ENCODE measurements at regions not wholly inside any gene's neighbourhood (a gene's known extent, or its start where the extent isn't known, plus 50 kb on each side); places are given as distances from the start of the nearest gene placed in this dataset. TPM values are rescaled to one million over a fixed set of nuclear protein-coding genes. Genes with fewer than 3 reads are reported as not detected.
"Not testable (repeated sequence)": the region's sequence is repeated elsewhere in the genome, so short reads cannot be mapped to it uniquely, and the experiment has no call there.

- H3K27me3 ChIP-seq (ENCODE audit: control insufficient read depth, insufficient read depth, low read length); H3K9ac ChIP-seq (ENCODE audit: low read length in 3 of 3); H3K36me3 ChIP-seq (ENCODE audit: control insufficient read depth in 2 of 3, insufficient read depth in 3 of 3, low read length in 3 of 3); H3K9me3 ChIP-seq (ENCODE audit: control insufficient read depth in 2 of 3, insufficient read depth in 1 of 3, low read length in 3 of 3); FAIRE-seq; H3K27ac ChIP-seq (ENCODE audit: low read depth in 2 of 2, low read length in 2 of 2); intact Hi-C loops (cut with DNase I); H3K4me1 ChIP-seq (ENCODE audit: control insufficient read depth in 2 of 3, insufficient read depth in 2 of 3, low read depth in 1 of 3, low read length in 3 of 3); H3K4me3 ChIP-seq (ENCODE audit: low read length in 3 of 3): not testable (repeated sequence)
- DNase-seq: peak in 1 of 5 donors; percentile 15
Observed at GRCh38 chr15:101965353-101965752, 153.4 kb downstream of the OR4F15 start.

GRCh38 chr15:101965860-101966259, 153.9 kb downstream of the OR4F15 start:
- H3K36me3 ChIP-seq (ENCODE audit: control insufficient read depth in 2 of 3, insufficient read depth in 3 of 3, low read length in 3 of 3); H3K27ac ChIP-seq (ENCODE audit: low read depth in 2 of 2, low read length in 2 of 2); H3K9ac ChIP-seq (ENCODE audit: low read length in 3 of 3); H3K27me3 ChIP-seq (ENCODE audit: control insufficient read depth, insufficient read depth, low read length); H3K9me3 ChIP-seq (ENCODE audit: control insufficient read depth in 2 of 3, insufficient read depth in 1 of 3, low read length in 3 of 3); intact Hi-C loops (cut with DNase I); H3K4me3 ChIP-seq (ENCODE audit: low read length in 3 of 3); H3K4me1 ChIP-seq (ENCODE audit: control insufficient read depth in 2 of 3, insufficient read depth in 2 of 3, low read depth in 1 of 3, low read length in 3 of 3); FAIRE-seq: not testable (repeated sequence)
- peak in 2 of 5 donors; percentile 48 to 80 for DNase-seq

- H3K9me3 ChIP-seq (ENCODE audit: control insufficient read depth in 2 of 3, insufficient read depth in 1 of 3, low read length in 3 of 3); H3K27me3 ChIP-seq (ENCODE audit: control insufficient read depth, insufficient read depth, low read length); H3K36me3 ChIP-seq (ENCODE audit: control insufficient read depth in 2 of 3, insufficient read depth in 3 of 3, low read length in 3 of 3); H3K4me3 ChIP-seq (ENCODE audit: low read length in 3 of 3); H3K4me1 ChIP-seq (ENCODE audit: control insufficient read depth in 2 of 3, insufficient read depth in 2 of 3, low read depth in 1 of 3, low read length in 3 of 3); FAIRE-seq; H3K27ac ChIP-seq (ENCODE audit: low read depth in 2 of 2, low read length in 2 of 2); H3K9ac ChIP-seq (ENCODE audit: low read length in 3 of 3); intact Hi-C loops (cut with DNase I): not testable (repeated sequence)
- peak in 1 of 5 donors; percentile 79 for DNase-seq
Observed at GRCh38 chr15:101967364-101967763, 155.4 kb downstream of the OR4F15 start.

GRCh38 chr15:101970605-101971004, 158.6 kb downstream of the OR4F15 start:
- intact Hi-C loops (cut with DNase I); H3K4me3 ChIP-seq (ENCODE audit: low read length in 3 of 3); H3K4me1 ChIP-seq (ENCODE audit: control insufficient read depth in 2 of 3, insufficient read depth in 2 of 3, low read depth in 1 of 3, low read length in 3 of 3); H3K27me3 ChIP-seq (ENCODE audit: control insufficient read depth, insufficient read depth, low read length); H3K36me3 ChIP-seq (ENCODE audit: control insufficient read depth in 2 of 3, insufficient read depth in 3 of 3, low read length in 3 of 3); H3K27ac ChIP-seq (ENCODE audit: low read depth in 2 of 2, low read length in 2 of 2); FAIRE-seq; H3K9me3 ChIP-seq (ENCODE audit: control insufficient read depth in 2 of 3, insufficient read depth in 1 of 3, low read length in 3 of 3); H3K9ac ChIP-seq (ENCODE audit: low read length in 3 of 3); DNase-seq: not testable (repeated sequence)

DNA sequence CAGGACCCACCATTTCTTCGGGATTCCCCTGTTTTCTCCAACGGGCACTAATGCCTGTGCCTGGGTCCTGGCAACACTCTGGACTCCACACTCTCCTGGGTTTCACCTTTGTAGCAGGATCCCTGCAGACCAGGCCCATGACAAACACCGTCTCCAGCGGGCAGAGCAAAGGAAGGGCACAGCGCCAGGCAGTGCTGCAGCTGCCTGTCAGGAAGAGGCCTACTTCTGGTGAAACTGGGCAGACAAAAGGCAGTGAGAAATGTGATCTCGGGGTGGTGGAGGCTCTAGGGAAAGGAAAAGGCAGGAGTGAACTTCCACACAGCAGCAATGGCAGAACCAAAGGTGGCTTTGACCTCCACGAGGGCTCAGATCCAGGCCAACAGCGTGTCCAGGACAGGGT, 165.3 kb downstream of the OR4F15 start:
- H3K9me3 ChIP-seq (ENCODE audit: control insufficient read depth in 2 of 3, insufficient read depth in 1 of 3, low read length in 3 of 3); H3K36me3 ChIP-seq (ENCODE audit: control insufficient read depth in 2 of 3, insufficient read depth in 3 of 3, low read length in 3 of 3); DNase-seq; H3K4me3 ChIP-seq (ENCODE audit: low read length in 3 of 3); H3K9ac ChIP-seq (ENCODE audit: low read length in 3 of 3); H3K4me1 ChIP-seq (ENCODE audit: control insufficient read depth in 2 of 3, insufficient read depth in 2 of 3, low read depth in 1 of 3, low read length in 3 of 3); intact Hi-C loops (cut with DNase I); H3K27me3 ChIP-seq (ENCODE audit: control insufficient read depth, insufficient read depth, low read length); H3K27ac ChIP-seq (ENCODE audit: low read depth in 2 of 2, low read length in 2 of 2); FAIRE-seq: not testable (repeated sequence)

GRCh38 chr15:101980206-101980910, 168.4 kb downstream of the OR4F15 start:
- not testable (repeated sequence) for FAIRE-seq; H3K4me1 ChIP-seq (ENCODE audit: control insufficient read depth in 2 of 3, insufficient read depth in 2 of 3, low read depth in 1 of 3, low read length in 3 of 3)

More at GRCh38 chr15:101980206-101980910, 168.4 kb downstream of the OR4F15 start:
- H3K36me3 ChIP-seq (ENCODE audit: control insufficient read depth in 2 of 3, insufficient read depth in 3 of 3, low read length in 3 of 3); H3K9me3 ChIP-seq (ENCODE audit: control insufficient read depth in 2 of 3, insufficient read depth in 1 of 3, low read length in 3 of 3); H3K27me3 ChIP-seq (ENCODE audit: control insufficient read depth, insufficient read depth, low read length); H3K9ac ChIP-seq (ENCODE audit: low read length in 3 of 3); H3K27ac ChIP-seq (ENCODE audit: low read depth in 2 of 2, low read length in 2 of 2); intact Hi-C loops (cut with DNase I); H3K4me3 ChIP-seq (ENCODE audit: low read length in 3 of 3): not testable (repeated sequence)
- DNase-seq: peak; percentile 10 to 87 (median 37)

Small RNA genes in the stretch of these regions (microRNA-seq; reads per million reads assigned to microRNA genes)
- not detected for gene MIR1302-10
- gene MIR6859-3: not detected
